ENCODE measurements at regions not wholly inside any gene's neighbourhood (a gene's known extent, or its start where the extent isn't known, plus 50 kb on each side); places are given as distances from the start of the nearest gene placed in this dataset.

- H3K4me3 ChIP-seq = no peak overlapping the region
- TF ChIP-seq POLR2A (IDR thresholded peaks at IDR 0.05) = no peak
- TF ChIP-seq CTCF (IDR thresholded peaks at IDR 0.05) = no peak
- H3K27ac ChIP-seq = no peak overlapping the region
- intact Hi-C loops (cut with DNase I) = no loop called here
- no peaks in the 10 kb centered on the region for H3K27me3 ChIP-seq
- DNase-seq = no peak
- no peaks in the 10 kb centered on the region for H3K4me1 ChIP-seq
- H3K9me3 ChIP-seq = peaks cover 0 to 29% (median 24%) of the 10 kb centered on the region in 3 donors
- H3K36me3 ChIP-seq = no peaks in the 10 kb centered on the region
- WGBS, 2 donors = 87 to 91% methylated on average over 2 of the region's 2 CpGs
Observed at GRCh38 chr11:115806056-115806455, 301.8 kb upstream of the CADM1 start.

GRCh38 chr11:115803073-115803740 is 299.0 kb upstream of the CADM1 start:
- Histone ChIP-seq H3K36me3 (no peaks in the 10 kb centered on the region), H3K4me1 (no peaks in the 10 kb centered on the region), H3K27me3 (no peaks in the 10 kb centered on the region), H3K4me3 (no peak overlapping the region), H3K9me3 (peaks cover 0 to 15% (median 12%) of the 10 kb centered on the region in 3 donors), H3K27ac (no peak overlapping the region)
- TF ChIP-seq POLR2A (IDR thresholded peaks at IDR 0.05) = no peak
- no peak for TF ChIP-seq CTCF (IDR thresholded peaks at IDR 0.05)
- 94 to 100% methylated on average over 2 of the region's 2 CpGs for WGBS, 2 donors
- DNase-seq = no peak
- intact Hi-C loops (cut with DNase I) = no loop called here

- intact Hi-C loops (cut with DNase I) = no loop called here
- 84 to 88% methylated on average over 3 of the region's 3 CpGs for WGBS, 2 donors
- DNase-seq = no peak
Observed at GRCh38 chr11:115802641-115803040, 298.4 kb upstream of the CADM1 start.

GRCh38 chr11:115792903-115793302 is 288.7 kb upstream of the CADM1 start:
- intact Hi-C loops (cut with DNase I) = no loop called here
- Histone ChIP-seq H3K9me3 (no peaks in the 10 kb centered on the region), H3K4me1 (no peaks in the 10 kb centered on the region), H3K36me3 (no peaks in the 10 kb centered on the region), H3K27ac (no peak overlapping the region), H3K4me3 (no peak overlapping the region), H3K27me3 (no peaks in the 10 kb centered on the region)
- DNase-seq = no peak
- 86 to 93% methylated on average over 6 of the region's 6 CpGs for WGBS, 2 donors
- TF ChIP-seq CTCF (IDR thresholded peaks at IDR 0.05) = no peak
- TF ChIP-seq POLR2A (IDR thresholded peaks at IDR 0.05) = no peak

More at GRCh38 chr11:115802641-115803040, 298.4 kb upstream of the CADM1 start:
- Histone ChIP-seq H3K27me3 (no peaks in the 10 kb centered on the region), H3K27ac (no peak overlapping the region), H3K9me3 (peaks cover 0 to 9% (median 6%) of the 10 kb centered on the region in 3 donors), H3K4me3 (no peak overlapping the region), H3K4me1 (no peaks in the 10 kb centered on the region), H3K36me3 (no peaks in the 10 kb centered on the region)
- TF ChIP-seq POLR2A (IDR thresholded peaks at IDR 0.05) (no peak), CTCF (IDR thresholded peaks at IDR 0.05) (no peak)

GRCh38 chr11:115787302-115787701 is 283.1 kb upstream of the CADM1 start:
- TF ChIP-seq POLR2A (IDR thresholded peaks at IDR 0.05) (no peak), CTCF (IDR thresholded peaks at IDR 0.05) (no peak)
- WGBS, 2 donors = 80 to 88% methylated on average over 5 of the region's 5 CpGs

More at GRCh38 chr11:115787302-115787701, 283.1 kb upstream of the CADM1 start:
- no peak for DNase-seq
- Histone ChIP-seq H3K4me3 (no peak overlapping the region), H3K36me3 (no peaks in the 10 kb centered on the region), H3K4me1 (peaks cover 0 to 3% (median 0%) of the 10 kb centered on the region in 3 donors), H3K9me3 (peaks cover 0 to 5% (median 0%) of the 10 kb centered on the region in 3 donors), H3K27me3 (no peaks in the 10 kb centered on the region), H3K27ac (no peak overlapping the region)
- intact Hi-C loops (cut with DNase I) = no loop called here

Measured in esophagus squamous epithelium (tissue), 5 donors.